ENCODE measurements at regions not wholly inside any gene's neighbourhood (a gene's known extent, or its start where the extent isn't known, plus 50 kb on each side); places are given as distances from the start of the nearest gene placed in this dataset.

GRCh38 chr9:81411961-81412360 lies 277.4 kb downstream of the TLE1 start:
- TF ChIP-seq POLR2A (IDR thresholded peaks at IDR 0.05; ENCODE audit: low read depth, low read length) = no peak
- no peak for TF ChIP-seq MYC (IDR thresholded peaks at IDR 0.05; ENCODE audit: low read depth, low read length)
- TF ChIP-seq GATA2 (IDR thresholded peaks at IDR 0.05; ENCODE audit: insufficient read depth, insufficient read length, low read depth, low read length) = no peak
- TF ChIP-seq CTCF (IDR thresholded peaks at IDR 0.05; ENCODE audit: extremely low read depth in 1 of 2, insufficient read depth in 1 of 2, low read depth in 1 of 2, low read length in 2 of 2) = no peak
- no peak for TF ChIP-seq EZH2 (IDR thresholded peaks at IDR 0.05; ENCODE audit: borderline replicate concordance, low read depth, low read length, severe bottlenecking)
- no peak for TF ChIP-seq POLR2AphosphoS5 (IDR thresholded peaks at IDR 0.05; ENCODE audit: insufficient read depth, low read depth, low read length)
- TF ChIP-seq MAX (IDR thresholded peaks at IDR 0.05; ENCODE audit: insufficient read depth, insufficient read length) = no peak
- no peak for TF ChIP-seq FOS (IDR thresholded peaks at IDR 0.05; ENCODE audit: borderline replicate concordance, insufficient read depth, low read length)
